Karpas-422 (cell line): ENCODE measurements at regions not wholly inside any gene's neighbourhood (a gene's known extent, or its start where the extent isn't known, plus 50 kb on each side); places are given as distances from the start of the nearest gene placed in this dataset.

ENCODE experiments used
- DNase-seq: peaks from one replicate; pipeline ENCODE4 v3.0.0-alpha.2; 2015
- H2AFZ ChIP-seq: fragments of 200-600 bp; sonication (generic); 2 replicates; pipeline ENCODE4 v1.6.1; 2014; ENCODE audit warnings: antibody characterized with exemption, low read length, mixed read lengths
- H3K27ac ChIP-seq: fragments of 200-600 bp; sonication (generic); 2 replicates; pipeline ENCODE4 v1.5.1; 2014; ENCODE audit warnings: mild to moderate bottlenecking, low read length, moderate library complexity
- H3K27me3 ChIP-seq: fragments of 200-600 bp; sonication (generic); 2 replicates; pipeline ENCODE4 v1.6.1; 2014; ENCODE audit warnings: low read length, mixed read lengths
- H3K36me3 ChIP-seq: fragments of 200-600 bp; sonication (generic); 2 replicates; pipeline ENCODE4 v1.6.1; 2014; ENCODE audit warnings: low read length, mixed read lengths; ENCODE audit not compliant: insufficient read depth
- H3K4me1 ChIP-seq: fragments of 200-600 bp; sonication (generic); 2 replicates; pipeline ENCODE4 v1.6.1; 2014; ENCODE audit warnings: mild to moderate bottlenecking, low read length, mixed read lengths
- H3K4me2 ChIP-seq: fragments of 200-600 bp; sonication (generic); 2 replicates; pipeline ENCODE4 v1.6.1; 2014; ENCODE audit warnings: low read length, low read depth, mild to moderate bottlenecking; ENCODE audit not compliant: poor library complexity, severe bottlenecking
- H3K4me3 ChIP-seq: fragments of 200-600 bp; sonication (generic); 2 replicates; pipeline ENCODE4 v1.5.1; 2014; ENCODE audit warnings: mild to moderate bottlenecking, antibody characterized with exemption, low read length, mixed read lengths
- H3K79me2 ChIP-seq: fragments of 200-600 bp; sonication (generic); 2 replicates; pipeline ENCODE4 v1.6.1; 2014; ENCODE audit warnings: mild to moderate bottlenecking, low read length, mixed read lengths
- H3K9ac ChIP-seq: fragments of 200-600 bp; sonication (generic); 2 replicates; pipeline ENCODE4 v1.6.0; 2014; ENCODE audit warnings: low read length
- H3K9me2 ChIP-seq: fragments of 200-600 bp; sonication (generic), shearing (Covaris generic); replicated peaks from 2 replicates; pipeline ENCODE4 v1.6.0; 2014; ENCODE audit warnings: mild to moderate bottlenecking, low read length, moderate library complexity; ENCODE audit not compliant: insufficient read depth
- H3K9me3 ChIP-seq: fragments of 300-700, 200-600 bp; sonication (generic); 2 replicates; pipeline ENCODE4 v1.6.1; 2014; ENCODE audit warnings: low read length, mixed read lengths
- H4K20me1 ChIP-seq: fragments of 200-600 bp; sonication (generic); 2 replicates; pipeline ENCODE4 v1.6.1; 2014; ENCODE audit warnings: mild to moderate bottlenecking, antibody characterized with exemption, low read length, low read depth; ENCODE audit not compliant: insufficient read depth

DNA sequence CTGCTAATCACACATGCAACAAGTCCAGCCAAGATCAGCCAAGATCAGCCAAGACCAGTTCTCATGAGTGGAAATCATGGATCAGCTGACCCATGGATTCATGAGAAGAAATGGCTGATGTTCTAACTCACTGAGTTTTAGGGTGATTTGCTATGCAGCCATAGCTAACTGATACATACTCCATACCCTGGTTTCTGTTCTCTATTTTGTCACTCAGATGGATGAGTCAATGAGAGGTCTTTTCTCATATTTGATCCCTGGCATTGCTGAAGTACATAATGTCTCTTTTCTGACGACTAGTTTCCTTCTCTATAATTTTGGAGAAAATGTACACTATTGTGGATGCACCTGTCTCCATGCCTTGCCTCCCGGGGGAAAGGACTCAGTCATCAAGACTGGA is 118.4 kb upstream of the LY86 start:
- Histone ChIP-seq H3K4me2 (no peak overlapping the region), H3K27ac (no peak overlapping the region), H4K20me1 (no peaks in the 10 kb centered on the region), H3K9me3 (no peaks in the 10 kb centered on the region), H2AFZ (no peak overlapping the region), H3K4me1 (peaks cover 13% of the 10 kb centered on the region), H3K9ac (no peak overlapping the region), H3K79me2 (no peaks in the 10 kb centered on the region), H3K4me3 (no peak overlapping the region), H3K36me3 (no peaks in the 10 kb centered on the region), H3K9me2 (no peaks in the 10 kb centered on the region), H3K27me3 (no peaks in the 10 kb centered on the region)
- no peak for DNase-seq

DNA sequence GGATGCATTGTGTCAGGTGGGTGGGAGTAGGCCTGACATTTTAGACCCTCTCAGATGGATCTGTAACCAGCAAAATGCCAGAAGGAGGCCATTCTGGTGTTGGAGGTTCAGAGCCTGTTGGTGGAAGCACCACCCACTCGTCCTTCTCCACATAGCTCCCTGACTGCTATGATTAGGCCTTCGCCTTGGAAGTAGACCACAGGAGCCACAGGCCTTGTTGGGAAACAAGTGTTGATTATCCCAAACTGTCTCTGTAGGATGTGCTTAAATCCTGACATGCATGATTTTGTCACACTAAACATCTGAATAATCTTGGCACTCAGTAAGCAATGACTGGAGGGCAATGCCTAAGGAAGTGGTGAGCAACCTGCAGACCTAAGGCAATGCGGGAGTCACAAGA is 117.2 kb upstream of the LY86 start:
- H4K20me1 ChIP-seq, result no peaks in the 10 kb centered on the region
- peaks cover 23% of the 10 kb centered on the region for H3K4me1 ChIP-seq
- DNase-seq, result no peak
- no peak overlapping the region for H3K4me2 ChIP-seq
- no peak overlapping the region for H3K4me3 ChIP-seq
- no peaks in the 10 kb centered on the region for H3K36me3 ChIP-seq
- H2AFZ ChIP-seq, result no peak overlapping the region
- no peaks in the 10 kb centered on the region for H3K79me2 ChIP-seq
- no peak overlapping the region for H3K9ac ChIP-seq
- H3K27me3 ChIP-seq, result no peaks in the 10 kb centered on the region
- no peaks in the 10 kb centered on the region for H3K9me2 ChIP-seq
- no peaks in the 10 kb centered on the region for H3K9me3 ChIP-seq
- no peak overlapping the region for H3K27ac ChIP-seq

- Histone ChIP-seq H3K9me2 (no peaks in the 10 kb centered on the region), H3K27me3 (no peaks in the 10 kb centered on the region), H3K27ac (no peak overlapping the region), H3K4me3 (no peak overlapping the region), H2AFZ (no peak overlapping the region), H3K9me3 (no peaks in the 10 kb centered on the region), H3K9ac (no peak overlapping the region), H3K36me3 (no peaks in the 10 kb centered on the region), H4K20me1 (no peaks in the 10 kb centered on the region), H3K4me1 (peaks cover 41% of the 10 kb centered on the region), H3K4me2 (no peak overlapping the region), H3K79me2 (no peaks in the 10 kb centered on the region)
- DNase-seq, result no peak
Observed at GRCh38 chr6:6474170-6474920, 114.2 kb upstream of the LY86 start.

DNA sequence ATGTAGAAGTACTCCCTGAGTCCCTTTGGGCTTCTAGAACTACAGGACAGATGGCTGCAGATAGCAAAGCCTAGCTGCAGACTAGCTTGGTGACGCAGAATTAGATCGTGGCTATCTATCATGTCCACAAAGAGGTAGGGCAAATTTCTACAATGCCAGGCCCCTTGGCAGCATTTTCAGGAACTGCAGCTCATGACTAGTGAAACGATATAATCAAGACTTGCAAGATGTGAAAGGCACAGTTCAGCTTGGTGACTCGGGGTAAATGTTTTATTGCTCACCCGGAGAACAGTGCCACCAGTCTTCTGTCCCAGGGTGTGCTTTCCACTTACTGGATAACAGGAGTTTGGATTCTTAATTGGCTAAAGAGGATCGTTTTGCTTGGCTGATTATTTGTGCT is 108.7 kb upstream of the LY86 start:
- Histone ChIP-seq H3K4me2 (no peak overlapping the region), H3K36me3 (no peaks in the 10 kb centered on the region), H3K79me2 (no peaks in the 10 kb centered on the region), H3K9ac (no peak overlapping the region), H4K20me1 (0 out of 2 replicates have a peak, but pooled peaks cover 5% of the 10 kb centered on the region), H3K9me2 (0 out of 2 replicates have a peak, but pooled peaks cover 2% of the 10 kb centered on the region), H3K9me3 (no peaks in the 10 kb centered on the region), H2AFZ (no peak overlapping the region), H3K4me1 (peaks cover 31% of the 10 kb centered on the region), H3K27ac (no peak overlapping the region), H3K4me3 (no peak overlapping the region), H3K27me3 (no peaks in the 10 kb centered on the region)
- DNase-seq, result no peak

DNA sequence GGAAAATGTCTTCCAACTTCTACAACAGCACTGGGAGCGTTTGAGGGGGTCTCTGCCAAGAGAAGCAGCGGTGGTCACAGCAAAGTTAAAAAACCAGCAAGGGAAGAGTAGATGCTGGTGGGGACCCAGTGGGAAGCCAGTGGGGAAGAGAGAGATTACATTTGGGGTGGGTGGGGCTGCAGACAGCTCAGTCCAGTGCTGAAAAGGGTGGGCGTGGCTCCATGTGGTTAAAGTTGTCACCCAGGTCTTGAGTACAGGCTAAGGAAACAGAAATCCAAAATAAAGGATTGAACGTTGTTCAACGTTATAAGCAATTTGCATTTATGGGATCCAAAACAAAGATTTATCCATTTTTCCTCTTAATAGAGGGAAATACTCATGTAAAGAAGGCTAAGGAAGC is 106.3 kb upstream of the LY86 start:
- Histone ChIP-seq H3K4me3 (no peak overlapping the region), H3K4me1 (peaks cover 17% of the 10 kb centered on the region), H3K9me3 (no peaks in the 10 kb centered on the region), H3K79me2 (no peaks in the 10 kb centered on the region), H3K4me2 (no peak overlapping the region), H3K36me3 (no peaks in the 10 kb centered on the region), H3K9ac (no peak overlapping the region), H2AFZ (no peak overlapping the region), H3K27me3 (no peaks in the 10 kb centered on the region), H3K27ac (no peak overlapping the region), H4K20me1 (0 out of 2 replicates have a peak, but pooled peaks cover 5% of the 10 kb centered on the region), H3K9me2 (0 out of 2 replicates have a peak, but pooled peaks cover 2% of the 10 kb centered on the region)
- DNase-seq, result no peak

GRCh38 chr6:6483168-6483567 is 105.4 kb upstream of the LY86 start:
- DNase-seq, result no peak
- no peaks in the 10 kb centered on the region for H3K79me2 ChIP-seq
- H3K36me3 ChIP-seq, result no peaks in the 10 kb centered on the region
- H3K9ac ChIP-seq, result no peak overlapping the region
- H3K9me2 ChIP-seq, result 0 out of 2 replicates have a peak, but pooled peaks cover 2% of the 10 kb centered on the region
- H3K4me1 ChIP-seq, result peaks cover 9% of the 10 kb centered on the region
- no peaks in the 10 kb centered on the region for H3K27me3 ChIP-seq
- H4K20me1 ChIP-seq, result 0 out of 2 replicates have a peak, but pooled peaks cover 5% of the 10 kb centered on the region
- H3K4me2 ChIP-seq, result no peak overlapping the region
- H2AFZ ChIP-seq, result no peak overlapping the region
- H3K9me3 ChIP-seq, result no peaks in the 10 kb centered on the region
- no peak overlapping the region for H3K4me3 ChIP-seq
- H3K27ac ChIP-seq, result no peak overlapping the region

DNA sequence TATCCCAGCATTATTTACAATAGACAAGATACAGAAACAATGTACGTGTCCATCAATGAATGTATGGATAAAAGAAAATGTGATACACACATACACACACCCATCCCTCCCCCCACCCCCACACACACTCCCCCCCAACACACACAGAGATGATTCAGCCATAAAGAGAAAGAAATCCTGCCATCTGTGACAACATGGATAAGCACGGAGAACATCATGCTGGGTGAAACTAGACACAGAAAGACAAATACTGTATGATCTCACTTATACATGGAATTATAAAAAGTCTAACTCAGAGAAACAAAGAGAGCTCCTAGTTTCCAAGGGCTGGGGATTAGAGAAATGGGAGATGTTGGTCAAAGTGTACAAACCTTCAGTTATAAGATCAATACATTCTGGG is 104.8 kb upstream of the LY86 start:
- H3K4me1 ChIP-seq, result peaks cover 9% of the 10 kb centered on the region
- H3K9me3 ChIP-seq, result no peaks in the 10 kb centered on the region
- H3K27me3 ChIP-seq, result no peaks in the 10 kb centered on the region
- no peak for DNase-seq
- H3K79me2 ChIP-seq, result no peaks in the 10 kb centered on the region
- no peak overlapping the region for H3K27ac ChIP-seq
- no peak overlapping the region for H2AFZ ChIP-seq
- no peak overlapping the region for H3K9ac ChIP-seq
- no peak overlapping the region for H3K4me3 ChIP-seq
- 0 out of 2 replicates have a peak, but pooled peaks cover 2% of the 10 kb centered on the region for H3K9me2 ChIP-seq
- H4K20me1 ChIP-seq, result 0 out of 2 replicates have a peak, but pooled peaks cover 5% of the 10 kb centered on the region
- no peaks in the 10 kb centered on the region for H3K36me3 ChIP-seq
- no peak overlapping the region for H3K4me2 ChIP-seq

GRCh38 chr6:6484681-6485080 is 103.8 kb upstream of the LY86 start:
- Histone ChIP-seq H3K79me2 (no peaks in the 10 kb centered on the region), H2AFZ (no peak overlapping the region), H3K9ac (no peak overlapping the region), H3K4me1 (peaks cover 9% of the 10 kb centered on the region), H4K20me1 (0 out of 2 replicates have a peak, but pooled peaks cover 5% of the 10 kb centered on the region), H3K27ac (no peak overlapping the region), H3K36me3 (no peaks in the 10 kb centered on the region), H3K9me2 (0 out of 2 replicates have a peak, but pooled peaks cover 2% of the 10 kb centered on the region), H3K4me3 (no peak overlapping the region), H3K27me3 (no peaks in the 10 kb centered on the region), H3K9me3 (no peaks in the 10 kb centered on the region), H3K4me2 (peak overlapping the region; percentile 9)
- no peak for DNase-seq
